HepG2 (cell line): ENCODE measurements at regions not wholly inside any gene's neighbourhood (a gene's known extent, or its start where the extent isn't known, plus 50 kb on each side); places are given as distances from the start of the nearest gene placed in this dataset.
"Not testable (repeated sequence)": the region's sequence is repeated elsewhere in the genome, so short reads cannot be mapped to it uniquely, and the experiment has no call there.

Source experiments
- ATAC-seq: fragments of 200-7000 bp; cut with Tn5 transposase; 3 replicates; pipeline ENCODE4 v1.9.1; 2020; ENCODE audit warnings: mild to moderate bottlenecking, moderate library complexity
- BruUV-seq: library from RNA; stranded (reverse); fragments of 400-500 nt; replicated peaks from 2 replicates; lab custom pipeline; 2021; lab: Mats Ljungman, UMichigan
- CTCF ChIA-PET: fragments of 300-600 bp; formaldehyde crosslinking; extraction: SDS; loops from one replicate; lab custom pipeline; 2021; ENCODE audit warnings: low total read pairs, inconsistent platforms, low intra/inter-chr PET ratio; lab: Yijun Ruan, JAX
- POLR2A ChIA-PET: fragments of 350-600 bp; sonication (Branson Sonifier 250); formaldehyde crosslinking; loops from one replicate; lab custom pipeline; 2020; ENCODE audit warnings: antibody characterized with exemption, inconsistent platforms; lab: Yijun Ruan, JAX
- DNase-seq: peaks from one replicate; pipeline ENCODE4 v3.0.0-alpha.2; 2015; ENCODE audit warnings: low spot score
- FAIRE-seq: peaks from 3 replicates; lab custom pipeline; 2011; peaks lifted over from hg19 to GRCh38; lab: Jason Lieb, UNC
- H2AFZ ChIP-seq: one replicate; pipeline ENCODE4 v1.6.1; 2011; ENCODE audit warnings: low read length, inconsistent platforms
- H3K27ac ChIP-seq: fragments of 300-600 bp; 3 replicates; pipeline ENCODE4 v1.8.0; 2011; ENCODE audit warnings: mixed run types, mild to moderate bottlenecking, mixed read lengths, low read length, inconsistent platforms; ENCODE audit not compliant: insufficient read depth; ENCODE audit errors: extremely low read length
- H3K27me3 ChIP-seq, 2 experiments: fragments of 200-600 bp in 1 of 2; 2 replicates in 1 of 2; 3 replicates in 1 of 2; pipeline versions ENCODE4 v1.6.0 to v1.8.0; 2011; ENCODE audit warnings: low read length in 2 of 2, mild to moderate bottlenecking in 2 of 2, moderate library complexity in 2 of 2, inconsistent platforms in 1 of 2; ENCODE audit not compliant: insufficient read depth in 2 of 2, control insufficient read depth in 1 of 2
- H3K36me3 ChIP-seq, 2 experiments: fragments of 200-600 bp in 1 of 2; replicated peaks in 1 of 2; 2 replicates in 1 of 2; 3 replicates in 1 of 2; pipeline versions ENCODE4 v1.5.1 to v1.8.0; 2011; ENCODE audit warnings: low read length in 2 of 2, inconsistent platforms in 1 of 2; ENCODE audit not compliant: insufficient read depth in 2 of 2, control insufficient read depth in 1 of 2
- H3K4me1 ChIP-seq: 2 replicates; pipeline ENCODE4 v1.5.1; 2012; ENCODE audit warnings: low read length, inconsistent platforms; ENCODE audit not compliant: insufficient read depth
- H3K4me2 ChIP-seq: 2 replicates; pipeline ENCODE4 v1.6.0; 2011; ENCODE audit warnings: low read depth, low read length, inconsistent platforms
- H3K4me3 ChIP-seq, 3 experiments: fragments of 200-600 bp in 1 of 3; sonication (generic), shearing (Covaris generic) in 1 of 3; replicated peaks in 1 of 3; 2 replicates each; pipeline ENCODE4 v1.5.1; 2011 to 2016; ENCODE audit warnings: low read length in 3 of 3, inconsistent platforms in 2 of 3, low read depth in 2 of 3, mild to moderate bottlenecking in 2 of 3, control low read depth in 1 of 3, mixed read lengths in 1 of 3; ENCODE audit not compliant: insufficient read depth in 1 of 3
- H3K79me2 ChIP-seq: one replicate; pipeline ENCODE4 v1.6.1; 2011; ENCODE audit warnings: low read length, inconsistent platforms; ENCODE audit not compliant: insufficient read depth
- H3K9ac ChIP-seq: 2 replicates; pipeline ENCODE4 v1.6.0; 2011; ENCODE audit warnings: mild to moderate bottlenecking, low read depth, low read length, inconsistent platforms; ENCODE audit not compliant: insufficient read depth
- H3K9me3 ChIP-seq: 2 replicates; pipeline ENCODE4 v1.5.1; 2012; ENCODE audit warnings: mild to moderate bottlenecking, low read length
- H4K20me1 ChIP-seq: 2 replicates; pipeline ENCODE4 v1.6.0; 2011; ENCODE audit warnings: inconsistent platforms, mild to moderate bottlenecking, low read length, moderate library complexity; ENCODE audit not compliant: insufficient read depth
- ETV5 ChIP-seq: IDR thresholded peaks from 2 replicates; pipeline ENCODE4 v1.6.1; 2018; ENCODE audit warnings: missing biosample characterization, missing genetic modification reagents, inconsistent platforms, borderline replicate concordance
- RBAK ChIP-seq: sonication (generic); formaldehyde crosslinking; IDR thresholded peaks from 2 replicates; pipeline ENCODE4 v1.5.1; 2020; ENCODE audit warnings: mild to moderate bottlenecking, missing genetic modification reagents
- ZNF354B ChIP-seq: sonication (generic); formaldehyde crosslinking; IDR thresholded peaks from 2 replicates; pipeline ENCODE4 v1.8.0; 2022; ENCODE audit warnings: mild to moderate bottlenecking, missing genetic modification reagents
- ZNF564 ChIP-seq: sonication (generic); formaldehyde crosslinking; IDR thresholded peaks from 2 replicates; pipeline ENCODE4 v1.8.1; 2023; ENCODE audit warnings: mild to moderate bottlenecking, missing genetic modification reagents
- WGBS: methylation state at CpG from one replicate; pipeline ENCODE4 v1.1.6; 2017; ENCODE audit warnings: low lambda C conversion rate; 5-methylcytosine and 5-hydroxymethylcytosine counted together
- in situ Hi-C: cut with HindIII; loops from 2 replicates; pipeline ENCODE4 v1.10.0; 2017; ENCODE audit warnings: low pct_unique_long_range_greater_than_20kb; ENCODE audit not compliant: extremely low pct_ligation_motif_present
- intact Hi-C: fragments of 100-400 bp; cut with micrococcal nuclease; formaldehyde crosslinking; loops from one replicate; pipeline ENCODE4 v1.10.0; 2022; ENCODE audit not compliant: unreplicated experiment

DNA sequence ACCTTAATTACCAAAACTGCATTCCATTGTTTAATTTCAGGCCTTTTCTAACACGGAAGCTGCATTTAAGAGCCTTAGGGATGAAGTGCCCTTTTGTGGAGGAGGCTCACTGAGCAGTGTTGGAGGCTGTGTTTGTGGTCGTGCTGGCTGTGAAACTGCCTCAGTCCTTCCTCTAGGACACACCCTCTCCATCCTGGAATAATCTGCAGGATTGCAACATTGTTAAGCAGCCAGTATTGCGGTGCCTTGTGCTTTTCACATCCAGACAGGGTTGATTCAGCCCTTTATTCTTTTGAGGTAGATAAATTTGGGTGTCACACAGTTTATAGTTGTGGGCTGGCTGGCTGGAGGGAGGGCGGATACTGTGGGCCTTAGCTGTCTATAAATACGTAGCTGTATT, 141.6 kb downstream of the CDRT15L2 start:
- TF ChIP-seq ETV5 (CRISPR knock-in tag) (no peak), ZNF564 (CRISPR knock-in tag) (no peak), RBAK (no peak), ZNF354B (CRISPR knock-in tag) (no peak)
- ATAC-seq: no peak
- Histone ChIP-seq H3K36me3 (no peaks in the 10 kb centered on the region), H3K4me2 (no peak overlapping the region), H3K27me3 (no peaks in the 10 kb centered on the region), H3K9me3 (no peaks in the 10 kb centered on the region), H3K4me1 (no peaks in the 10 kb centered on the region), H3K4me3 (no peak overlapping the region), H3K9ac (no peak overlapping the region), H2AFZ (no peak overlapping the region), H4K20me1 (no peaks in the 10 kb centered on the region), H3K27ac (no peak overlapping the region), H3K79me2 (no peaks in the 10 kb centered on the region)
- ChIA-PET POLR2A (no interaction called here), CTCF (no interaction called here)
- no peak for DNase-seq
- BruUV-seq: no TSS peak
- in situ Hi-C loops (no loop called here), intact Hi-C loops (no loop called here)
- FAIRE-seq: no peak
- 7% methylated on average over 5 of the region's 5 CpGs for WGBS

GRCh38 chr17:20724391-20724790, 144.9 kb downstream of the CDRT15L2 start:
- H3K27me3 ChIP-seq, FAIRE-seq, H2AFZ ChIP-seq, H3K4me3 ChIP-seq, H3K27ac ChIP-seq, H3K36me3 ChIP-seq, H3K4me1 ChIP-seq, POLR2A ChIA-PET, DNase-seq, H4K20me1 ChIP-seq, CTCF ChIA-PET, H3K79me2 ChIP-seq, in situ Hi-C loops, H3K4me2 ChIP-seq, ATAC-seq, BruUV-seq, intact Hi-C loops, H3K9ac ChIP-seq, H3K9me3 ChIP-seq: not testable (repeated sequence)
- 8% methylated on average over 1 of the region's 1 CpG for WGBS

GRCh38 chr17:20727201-20727600, 147.7 kb downstream of the CDRT15L2 start:
- intact Hi-C loops, ATAC-seq, H3K4me2 ChIP-seq, DNase-seq, H3K4me3 ChIP-seq, BruUV-seq, H3K27ac ChIP-seq, H3K79me2 ChIP-seq, H3K27me3 ChIP-seq, H3K9ac ChIP-seq, in situ Hi-C loops, H3K9me3 ChIP-seq, H4K20me1 ChIP-seq, H2AFZ ChIP-seq, H3K36me3 ChIP-seq, CTCF ChIA-PET, FAIRE-seq, POLR2A ChIA-PET, H3K4me1 ChIP-seq: not testable (repeated sequence)
- WGBS: 15% methylated on average over 7 of the region's 7 CpGs
